Hematopoietic multipotent progenitor cell treated with erythropoietin and hydrocortisone succinate and interleukin-3 and kit ligand, for 8 days (in vitro differentiated cells): ENCODE measurements at regions not wholly inside any gene's neighbourhood (a gene's known extent, or its start where the extent isn't known, plus 50 kb on each side); places are given as distances from the start of the nearest gene placed in this dataset.
A peak's percentile ranks its signal among the peaks of the same experiment; 100 is the strongest.

Source experiments
- DNase-seq: peaks from one replicate; pipeline ENCODE4 v3.0.0-alpha.2; 2015

- no peak for DNase-seq
Observed at GRCh38 chr7:69318794-69319193, 279.5 kb upstream of the AUTS2 start.

DNA sequence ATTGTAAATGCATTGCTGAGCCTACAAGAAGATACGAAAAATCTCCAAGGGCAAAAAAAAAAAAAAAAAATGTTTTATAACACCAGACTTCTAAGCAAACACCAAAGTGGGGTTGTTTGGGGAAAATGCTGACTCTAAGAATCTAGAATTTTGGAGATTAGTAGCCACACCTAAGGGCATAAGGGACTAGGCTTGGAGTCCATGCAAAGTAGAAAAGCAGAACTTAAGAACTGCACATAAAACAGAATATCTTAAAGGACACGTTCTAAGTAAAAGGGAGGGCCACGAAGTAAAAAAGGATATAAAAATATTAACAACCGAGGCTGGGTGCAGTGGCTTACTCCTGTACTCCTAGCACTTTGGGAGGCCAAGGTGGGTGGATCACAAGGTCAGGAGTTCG, 269.8 kb upstream of the AUTS2 start:
- no peak for DNase-seq

- no peak for DNase-seq
Observed at GRCh38 chr7:69334701-69335100, 263.6 kb upstream of the AUTS2 start.

DNA sequence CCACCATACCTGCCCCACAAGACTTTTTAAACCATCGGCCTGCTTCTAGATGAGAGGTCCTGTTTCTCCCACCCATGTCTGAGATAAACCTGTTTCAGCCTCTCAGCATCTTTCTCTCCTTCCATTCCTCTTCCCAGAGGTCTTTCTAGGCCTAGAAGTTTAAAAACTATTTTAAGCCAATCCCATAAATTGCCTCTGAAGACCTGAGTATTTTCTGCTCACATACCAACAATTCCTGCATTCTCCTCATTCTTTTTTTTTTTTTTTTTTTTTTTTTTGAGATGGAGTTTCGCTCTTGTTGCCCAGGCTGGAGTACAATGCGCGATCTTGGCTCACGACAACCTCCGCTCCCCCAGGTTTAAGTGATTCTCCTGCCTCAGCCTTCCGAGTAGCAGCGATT, 262.9 kb upstream of the AUTS2 start:
- no peak for DNase-seq

DNA sequence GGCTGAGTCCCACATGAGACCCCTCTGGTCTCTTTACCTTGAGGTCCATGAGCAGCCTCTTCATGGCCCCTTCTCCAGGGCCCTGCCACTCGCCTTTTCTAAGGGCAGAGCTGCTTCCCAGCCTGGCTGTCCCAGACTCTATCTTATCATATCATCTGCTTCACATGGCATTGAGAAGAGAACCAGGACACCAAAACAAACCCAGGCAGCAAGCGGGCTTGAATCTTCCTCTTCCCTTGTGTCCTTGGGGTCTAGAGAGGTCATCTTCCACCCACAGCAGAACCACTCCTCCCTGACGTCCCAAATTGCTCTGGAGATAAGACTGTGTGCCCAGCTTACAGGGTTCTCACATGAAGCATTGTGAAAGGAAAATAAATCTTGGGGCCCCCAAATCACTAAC, 261.3 kb upstream of the AUTS2 start:
- DNase-seq, result no peak

DNA sequence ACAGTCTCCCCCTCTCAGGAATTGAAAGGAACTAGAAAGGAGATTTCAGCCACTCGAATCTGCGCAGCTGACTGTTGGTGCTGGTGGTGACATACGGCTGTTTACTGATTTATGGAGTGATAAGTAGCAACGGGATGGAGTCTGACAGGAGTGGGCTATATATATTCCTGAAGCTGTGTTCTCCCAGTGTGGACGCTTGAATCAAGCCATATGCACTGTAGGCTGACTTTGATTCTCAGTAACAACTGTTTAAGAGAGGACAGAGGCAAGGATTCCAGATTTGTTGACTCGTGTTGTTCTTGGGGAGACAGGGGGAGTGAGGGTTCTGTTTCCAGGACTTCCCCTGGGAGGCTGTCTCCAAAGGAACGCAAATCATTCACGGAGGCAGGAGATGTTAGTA, 260.1 kb upstream of the AUTS2 start:
- no peak for DNase-seq

- DNase-seq, result peak; percentile 1
Observed at GRCh38 chr7:69341288-69341687, 257.0 kb upstream of the AUTS2 start.

DNA sequence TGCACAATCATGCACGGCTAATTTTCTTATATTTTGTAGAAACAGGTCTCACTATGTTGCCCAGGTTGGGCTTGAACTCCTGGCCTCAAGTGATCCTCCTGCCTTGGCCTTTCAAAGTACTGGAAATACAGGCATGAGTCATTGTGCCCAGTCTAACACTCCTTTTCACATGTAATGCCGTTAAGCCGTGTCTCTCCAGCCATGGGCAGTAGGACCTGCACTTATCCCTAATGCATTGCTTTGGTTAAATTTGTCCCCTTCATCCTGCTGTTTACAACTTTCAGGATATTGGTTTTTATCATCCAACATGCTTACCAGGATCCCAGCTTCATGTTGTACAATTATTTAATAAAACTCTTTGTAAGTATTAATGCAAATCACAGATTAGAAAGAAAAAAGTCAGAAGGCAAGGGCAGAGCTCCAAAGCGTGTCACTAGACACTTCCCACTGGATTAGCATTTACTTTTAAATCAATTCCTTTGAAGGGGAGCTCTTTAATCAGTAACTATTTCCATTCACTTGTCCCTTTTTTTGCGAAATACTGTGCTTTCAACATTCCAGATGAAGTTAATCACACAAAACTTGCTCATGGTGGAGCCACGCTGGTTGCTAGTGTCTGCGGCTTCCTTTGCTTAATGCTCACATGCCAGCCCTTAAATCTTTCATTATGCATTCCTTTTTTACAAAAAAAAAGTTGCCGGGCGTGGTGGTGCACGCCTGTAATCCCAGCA, 256.0 kb upstream of the AUTS2 start:
- DNase-seq, result no peak

DNA sequence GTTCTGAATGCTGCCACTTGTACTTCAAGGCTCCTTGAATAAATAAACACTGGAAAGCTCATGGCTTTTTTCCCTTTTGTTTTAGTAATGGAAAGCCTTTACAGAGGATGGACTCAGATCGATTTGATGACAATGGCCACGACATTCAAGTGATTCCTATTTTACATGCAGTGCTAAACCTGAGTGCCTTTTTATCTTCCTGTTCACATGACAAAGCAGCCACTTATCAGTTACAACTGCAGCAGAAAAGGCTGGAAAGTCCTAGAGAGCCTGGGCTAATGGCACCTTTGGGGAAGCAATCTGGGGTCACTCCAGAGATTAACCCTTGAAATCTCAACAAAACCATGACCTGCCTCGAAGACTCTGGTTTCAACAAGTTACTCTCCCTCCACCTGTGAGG, 249.0 kb upstream of the AUTS2 start:
- no peak for DNase-seq

DNA sequence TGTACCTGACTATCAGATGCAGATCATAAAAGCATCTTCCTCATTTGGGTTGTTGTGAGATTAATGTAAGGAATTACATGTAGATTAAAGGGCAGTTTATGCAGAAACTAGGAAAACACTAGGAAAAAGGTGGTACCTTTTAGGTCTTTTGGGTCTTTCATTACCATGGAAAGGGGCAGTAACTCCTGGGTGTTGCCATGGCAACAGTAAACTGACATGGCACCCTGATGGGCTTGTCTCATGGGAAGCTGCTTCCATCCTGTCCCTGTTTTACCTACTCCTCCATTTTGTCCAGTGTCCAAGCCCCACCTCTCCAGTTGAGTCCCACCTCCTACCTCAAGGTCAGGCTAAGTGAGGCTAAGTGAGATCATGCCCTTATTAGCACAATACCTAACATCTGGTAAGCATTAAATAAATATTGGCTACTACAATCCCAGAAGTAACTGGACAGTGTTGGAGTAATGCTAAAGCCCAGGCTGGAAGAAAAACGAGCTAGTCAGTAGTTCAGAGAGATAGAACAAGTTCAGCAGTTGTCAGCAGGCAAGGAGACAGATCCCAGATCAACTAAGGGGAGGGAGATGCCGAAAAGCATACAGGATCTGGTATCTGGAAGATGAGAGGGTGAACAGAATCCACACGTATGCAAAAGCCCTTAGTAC, 240.0 kb upstream of the AUTS2 start:
- DNase-seq, result no peak

- no peak for DNase-seq
Observed at GRCh38 chr7:69359003-69359700, 239.1 kb upstream of the AUTS2 start.

GRCh38 chr7:69360913-69361312, 237.4 kb upstream of the AUTS2 start:
- no peak for DNase-seq

- DNase-seq, result no peak
Observed at GRCh38 chr7:69363136-69363535, 235.1 kb upstream of the AUTS2 start.

GRCh38 chr7:69364813-69365643, 233.2 kb upstream of the AUTS2 start:
- DNase-seq, result no peak

DNA sequence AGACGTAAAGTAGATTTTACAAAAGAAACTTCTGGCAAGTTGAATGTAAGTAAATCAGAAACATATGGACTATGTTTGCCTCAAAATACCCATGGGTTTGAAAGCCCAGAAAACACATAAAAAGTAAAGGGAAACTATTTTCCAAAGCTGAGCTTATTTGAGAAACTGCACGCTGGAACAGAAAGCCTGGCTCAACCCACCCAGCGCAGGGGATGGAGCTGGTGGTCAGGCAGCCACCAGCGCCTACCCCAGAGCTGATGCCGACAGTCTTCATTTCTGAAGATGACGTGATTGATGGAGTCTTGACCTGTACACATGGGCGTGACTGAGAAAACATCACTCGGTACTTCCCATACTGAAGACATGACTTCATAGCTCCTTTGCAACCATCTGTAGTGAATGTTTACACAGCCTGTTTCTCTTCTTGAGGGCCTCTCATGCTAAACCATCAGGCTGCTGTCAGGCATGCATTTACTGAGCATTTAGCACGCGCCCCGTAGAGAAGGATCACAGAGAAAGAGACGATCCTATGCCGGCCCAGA, 232.6 kb upstream of the AUTS2 start:
- no peak for DNase-seq

GRCh38 chr7:69367780-69368179, 230.5 kb upstream of the AUTS2 start:
- DNase-seq, result no peak

DNA sequence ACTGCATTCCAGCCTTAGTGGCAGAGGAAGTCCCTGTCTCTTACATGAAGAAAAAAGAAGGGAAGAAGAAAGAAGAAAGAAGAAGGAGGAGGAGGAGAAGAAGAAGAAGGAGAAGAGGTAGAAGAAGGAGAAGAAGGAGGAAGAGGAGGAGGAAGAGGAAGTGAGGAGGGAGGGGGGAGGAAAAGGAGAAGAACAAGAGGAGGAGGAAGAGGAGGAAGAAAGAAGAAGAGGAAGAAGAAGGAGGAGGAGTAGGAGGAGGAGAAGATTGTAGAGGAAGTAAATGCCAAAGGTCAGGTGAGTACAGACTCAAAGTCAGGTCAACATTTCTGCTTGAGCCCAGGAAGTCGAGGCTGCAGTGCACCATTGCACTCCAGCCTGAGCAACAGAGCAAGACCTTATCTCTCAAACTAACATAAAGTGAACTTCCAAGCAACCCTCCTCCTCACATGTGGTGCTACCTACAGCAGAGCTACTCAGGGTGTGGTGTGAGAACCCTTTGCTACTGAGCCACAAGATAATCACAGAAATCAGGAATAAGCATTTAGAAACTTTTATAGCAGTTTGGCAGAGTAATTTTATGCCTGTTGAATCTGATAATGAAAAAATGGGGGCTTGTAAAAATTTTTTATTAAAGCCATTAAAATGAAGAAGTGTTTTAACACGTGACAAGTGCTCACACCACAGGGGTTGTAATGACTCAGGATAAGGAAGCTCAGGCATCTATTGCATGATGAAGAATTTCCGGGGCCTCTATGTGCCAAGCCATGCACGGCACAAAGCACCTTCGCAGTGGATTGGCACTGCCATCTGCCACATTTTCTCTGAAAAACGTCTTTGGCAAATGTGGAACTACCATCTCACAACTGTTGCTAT, 224.9 kb upstream of the AUTS2 start:
- no peak for DNase-seq

DNA sequence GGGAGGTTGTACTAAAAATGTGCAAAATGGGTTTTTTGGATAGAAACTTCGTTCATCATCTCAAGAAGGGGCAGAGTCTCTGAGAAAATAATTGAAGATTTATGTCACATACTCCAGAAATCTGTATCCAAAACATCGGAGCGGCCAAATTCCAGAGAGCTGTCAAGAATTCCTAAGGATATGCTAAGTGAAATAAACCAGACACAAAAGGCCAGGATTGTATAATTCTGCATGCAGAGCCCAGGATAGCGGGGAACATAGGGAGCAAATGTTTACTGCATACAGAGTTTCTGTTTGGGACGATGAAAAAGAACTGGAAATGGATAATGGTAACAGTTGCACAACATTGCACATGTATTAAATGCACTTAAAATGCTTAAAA, 224.2 kb upstream of the AUTS2 start:
- no peak for DNase-seq

- no peak for DNase-seq
Observed at GRCh38 chr7:69377191-69377590, 221.1 kb upstream of the AUTS2 start.

DNA sequence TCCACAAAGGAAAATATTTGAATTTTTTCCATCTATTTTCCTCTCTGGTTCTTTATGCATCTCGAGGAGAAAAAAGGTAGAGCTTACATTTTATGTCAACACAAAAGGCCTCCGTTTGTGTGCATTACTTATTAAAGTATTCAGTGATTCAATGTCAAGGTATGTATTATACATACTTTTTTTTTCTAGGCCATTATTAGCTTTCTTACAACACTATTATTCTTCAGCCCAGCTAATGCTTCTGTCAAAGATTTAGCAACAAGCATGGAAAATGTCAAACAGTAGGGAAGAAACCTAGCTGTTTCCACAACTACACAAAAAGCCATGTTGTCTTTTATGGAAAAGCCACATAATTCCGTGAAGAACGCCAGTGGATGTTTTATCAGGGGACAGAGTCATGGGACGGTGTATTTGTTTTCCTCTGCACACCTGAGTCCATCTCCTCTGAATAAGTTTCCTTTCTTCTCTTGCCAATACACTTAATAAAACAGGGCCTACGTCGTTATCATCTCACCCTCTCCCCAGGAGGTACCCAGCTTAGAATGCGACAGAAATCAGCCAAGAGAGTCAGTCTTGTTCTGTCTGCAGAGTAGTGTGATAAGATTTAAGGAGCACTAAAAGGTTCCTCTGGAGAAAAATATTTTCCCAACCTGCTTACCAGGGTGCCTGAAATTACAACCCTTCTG, 209.7 kb upstream of the AUTS2 start:
- DNase-seq, result no peak

- DNase-seq, result no peak
Observed at GRCh38 chr7:69389216-69389615, 209.1 kb upstream of the AUTS2 start.
